Neural crest cell (in vitro differentiated cells): ENCODE measurements at regions not wholly inside any gene's neighbourhood (a gene's known extent, or its start where the extent isn't known, plus 50 kb on each side); places are given as distances from the start of the nearest gene placed in this dataset.

Experiments
- DNase-seq: peaks from one replicate; pipeline ENCODE4 v3.0.0; 2021; ENCODE audit warnings: low read depth, mixed read lengths, low spot score
- H3K27ac Mint-ChIP-seq: one replicate; pipeline ENCODE4 v1.8.0; 2021; ENCODE audit warnings: mild to moderate bottlenecking, mixed read lengths; ENCODE audit not compliant: unreplicated experiment
- H3K27me3 Mint-ChIP-seq: 2 replicates; pipeline ENCODE4 v1.8.0; 2021; ENCODE audit warnings: low read depth, mild to moderate bottlenecking, mixed read lengths
- H3K36me3 Mint-ChIP-seq: 2 replicates; pipeline ENCODE4 v1.8.0; 2021; ENCODE audit warnings: low read depth, mild to moderate bottlenecking, mixed read lengths
- H3K4me1 Mint-ChIP-seq: 2 replicates; pipeline ENCODE4 v1.8.0; 2021; ENCODE audit warnings: mixed read lengths
- H3K4me3 Mint-ChIP-seq: one replicate; pipeline ENCODE4 v1.8.0; 2021; ENCODE audit warnings: mild to moderate bottlenecking, mixed read lengths
- H3K9me3 Mint-ChIP-seq: 2 replicates; pipeline ENCODE4 v1.8.0; 2021; ENCODE audit warnings: mixed read lengths
- CTCF ChIP-seq: fragments of 200-600 bp; sonication (generic); conservative IDR thresholded peaks from 2 replicates; pipeline ENCODE4 v1.5.0; 2021; ENCODE audit warnings: antibody characterized with exemption, mild to moderate bottlenecking

GRCh38 chr10:127826154-127826725 is 66.5 kb downstream of the CLRN3 start:
- Mint-ChIP-seq H3K27ac (peak overlapping the region; percentile 35), H3K4me3 (no peak overlapping the region), H3K9me3 (peaks cover 6% of the 10 kb centered on the region), H3K27me3 (no peaks in the 10 kb centered on the region), H3K4me1 (peaks cover 8% of the 10 kb centered on the region), H3K36me3 (peaks cover 4% of the 10 kb centered on the region)
- no peak for TF ChIP-seq CTCF
- no peak for DNase-seq

- Mint-ChIP-seq H3K27me3 (peaks cover under 1% of the 10 kb centered on the region), H3K27ac (no peak overlapping the region), H3K36me3 (peaks cover 1% of the 10 kb centered on the region), H3K4me3 (no peak overlapping the region), H3K4me1 (peaks cover 8% of the 10 kb centered on the region), H3K9me3 (peaks cover 2% of the 10 kb centered on the region)
- no peak for TF ChIP-seq CTCF
- DNase-seq: no peak
Observed at GRCh38 chr10:127827354-127828140, 65.2 kb downstream of the CLRN3 start.
